HCT116 (cell line): ENCODE measurements at regions not wholly inside any gene's neighbourhood (a gene's known extent, or its start where the extent isn't known, plus 50 kb on each side); places are given as distances from the start of the nearest gene placed in this dataset.

Experiments
- ATAC-seq: fragments of 200-7000 bp; cut with Tn5 transposase; 2 replicates; pipeline ENCODE4 v1.9.1; 2020; ENCODE audit warnings: mild to moderate bottlenecking, moderate library complexity
- BruUV-seq: library from RNA; stranded (reverse); fragments of 400-500 nt; replicated peaks from 2 replicates; lab custom pipeline; 2021; lab: Mats Ljungman, UMichigan
- CTCF ChIA-PET: fragments of 300-600 bp; sonication (Branson Sonifier 250); formaldehyde crosslinking; loops from one replicate; lab custom pipeline; 2021; ENCODE audit warnings: antibody characterized with exemption; lab: Charles Lee
- POLR2A ChIA-PET: fragments of 300-600, 350-600 bp; sonication (Branson Sonifier 250); formaldehyde crosslinking; loops from one replicate; lab custom pipeline; 2021; ENCODE audit warnings: antibody characterized with exemption; lab: Charles Lee
- RAD21 ChIA-PET, 2 experiments: fragments of 300-600 bp; sonication (Branson Sonifier 250); formaldehyde crosslinking; loops; one replicate each; lab custom pipeline; 2023; ENCODE audit warnings: low total read pairs in 2 of 2; ENCODE audit not compliant: uncharacterized antibody in 2 of 2, unreplicated experiment in 2 of 2, low non-redundant PET in 1 of 2; lab: Charles Lee
- DNase-seq: peaks from one replicate; pipeline ENCODE4 v3.0.0-alpha.2; 2010; ENCODE audit warnings: low read depth, low spot score
- H2AFZ ChIP-seq: fragments of 200-600 bp; shearing (Covaris generic), sonication (generic); 2 replicates; pipeline ENCODE4 v1.6.1; 2017; ENCODE audit warnings: low read depth, mixed run types, mixed read lengths, antibody characterized with exemption, low read length; ENCODE audit not compliant: poor library complexity, severe bottlenecking
- H3K27ac ChIP-seq: 2 replicates; pipeline ENCODE4 v1.5.1; 2012; ENCODE audit warnings: low read depth, low read length
- H3K27me3 ChIP-seq: fragments of 200-600 bp; sonication (generic); 2 replicates; pipeline ENCODE4 v1.6.1; 2016; ENCODE audit warnings: mixed run types, low read length, mixed read lengths; ENCODE audit not compliant: insufficient read depth
- H3K36me3 ChIP-seq, 2 experiments: fragments of 200-500 bp in 1 of 2; fragments of 200-600 bp in 1 of 2; sonication (Bioruptor generic) in 1 of 2; sonication (generic) in 1 of 2; 2 replicates each; pipeline versions ENCODE4 v1.5.1 to v1.6.1; 2014 to 2016; ENCODE audit warnings: low read length in 2 of 2, inconsistent platforms in 1 of 2, mixed read lengths in 1 of 2, mixed run types in 1 of 2; ENCODE audit not compliant: insufficient read depth in 2 of 2, control insufficient read depth in 1 of 2
- H3K4me1 ChIP-seq, 2 experiments: fragments of 200-600 bp in 1 of 2; sonication (generic) in 1 of 2; 2 replicates each; pipeline versions ENCODE4 v1.5.1 to v1.6.1; 2012 to 2017; ENCODE audit warnings: low read length in 2 of 2, inconsistent platforms in 1 of 2, mild to moderate bottlenecking in 1 of 2, mixed read lengths in 1 of 2, mixed run types in 1 of 2, moderate library complexity in 1 of 2; ENCODE audit not compliant: insufficient read depth in 2 of 2, control insufficient read depth in 1 of 2
- H3K4me2 ChIP-seq: fragments of 200-600 bp; sonication (generic); 2 replicates; pipeline ENCODE4 v1.6.1; 2017; ENCODE audit warnings: mixed run types, low read length, mixed read lengths
- H3K4me3 ChIP-seq, 2 experiments: fragments of 200-600 bp in 1 of 2; sonication (generic) in 1 of 2; replicated peaks in 1 of 2; 2 replicates each; pipeline ENCODE4 v1.5.1; 2011 to 2016; ENCODE audit warnings: low read length in 2 of 2, control low read depth in 1 of 2, low read depth in 1 of 2, mild to moderate bottlenecking in 1 of 2, mixed read lengths in 1 of 2, mixed run types in 1 of 2
- H3K79me2 ChIP-seq: fragments of 200-600 bp; sonication (generic); 2 replicates; pipeline ENCODE4 v1.6.1; 2017; ENCODE audit warnings: mild to moderate bottlenecking, mixed run types, low read length, moderate library complexity, mixed read lengths; ENCODE audit not compliant: insufficient read depth
- H3K9ac ChIP-seq: fragments of 200-600 bp; sonication (generic); 2 replicates; pipeline ENCODE4 v1.6.1; 2016; ENCODE audit warnings: low read length, mixed read lengths
- H3K9me2 ChIP-seq: fragments of 200-600 bp; sonication (generic), shearing (Covaris generic); 2 replicates; pipeline ENCODE4 v1.6.1; 2017; ENCODE audit warnings: mixed run types, mild to moderate bottlenecking, moderate library complexity; ENCODE audit not compliant: insufficient read depth
- H3K9me3 ChIP-seq, 2 experiments: fragments of 200-500 bp in 1 of 2; fragments of 200-600 bp in 1 of 2; sonication (Bioruptor generic) in 1 of 2; sonication (generic) in 1 of 2; 2 replicates each; pipeline ENCODE4 v1.6.1; 2014 to 2017; ENCODE audit warnings: low read length in 2 of 2, mixed read lengths in 2 of 2, inconsistent platforms in 1 of 2, low read depth in 1 of 2, mild to moderate bottlenecking in 1 of 2, mixed run types in 1 of 2, moderate library complexity in 1 of 2; ENCODE audit not compliant: control insufficient read depth in 1 of 2, insufficient read depth in 1 of 2
- H4K20me1 ChIP-seq: fragments of 200-600 bp; sonication (generic), shearing (Covaris generic); 2 replicates; pipeline ENCODE4 v1.6.1; 2017; ENCODE audit warnings: mixed run types, mild to moderate bottlenecking, moderate library complexity; ENCODE audit not compliant: insufficient read depth
- ATF3 ChIP-seq: IDR thresholded peaks from 2 replicates; pipeline ENCODE4 v1.6.1; 2012
- EGR1 ChIP-seq: IDR thresholded peaks from 2 replicates; pipeline ENCODE4 v1.6.1; 2012; ENCODE audit warnings: low read depth
- ELF1 ChIP-seq: IDR thresholded peaks from 2 replicates; pipeline ENCODE4 v1.6.1; 2012; ENCODE audit warnings: low read depth, borderline replicate concordance
- EZH2phosphoT487 ChIP-seq: fragments of 200-600 bp; IDR thresholded peaks from 2 replicates; pipeline ENCODE4 v1.6.1; 2018; ENCODE audit warnings: antibody characterized with exemption, borderline replicate concordance
- FOSL1 ChIP-seq: IDR thresholded peaks from 2 replicates; pipeline ENCODE4 v1.6.1; 2012; ENCODE audit warnings: low read depth
- JUND ChIP-seq: IDR thresholded peaks from 2 replicates; pipeline ENCODE4 v1.6.1; 2012
- POLR2A ChIP-seq: IDR thresholded peaks from 2 replicates; pipeline ENCODE4 v1.7.0; 2011; ENCODE audit warnings: borderline replicate concordance; ENCODE audit not compliant: insufficient read depth, insufficient read length; ENCODE audit errors: extremely low read depth
- POLR2AphosphoS5 ChIP-seq: IDR thresholded peaks from 2 replicates; pipeline ENCODE4 v1.6.1; 2011; ENCODE audit warnings: mild to moderate bottlenecking, low read depth, low read length, moderate library complexity
- RAD21 ChIP-seq: IDR thresholded peaks from 2 replicates; pipeline ENCODE4 v1.6.1; 2012; ENCODE audit warnings: low read depth, mild to moderate bottlenecking
- REST ChIP-seq: IDR thresholded peaks from 2 replicates; pipeline ENCODE4 v1.6.1; 2012; ENCODE audit warnings: low read depth
- SIN3A ChIP-seq: IDR thresholded peaks from 2 replicates; pipeline ENCODE4 v1.6.1; 2012; ENCODE audit warnings: low read depth
- SP1 ChIP-seq: IDR thresholded peaks from 2 replicates; pipeline ENCODE4 v1.6.1; 2012; ENCODE audit warnings: low read depth
- TCF7L2 ChIP-seq: IDR thresholded peaks from 2 replicates; pipeline ENCODE4 v1.7.0; 2011; ENCODE audit warnings: borderline replicate concordance, inconsistent platforms; ENCODE audit not compliant: insufficient read depth, insufficient read length; ENCODE audit errors: extremely low read depth
- YY1 ChIP-seq: IDR thresholded peaks from 2 replicates; pipeline ENCODE4 v1.6.1; 2011; ENCODE audit warnings: low read length, low read depth, moderate library complexity, mild to moderate bottlenecking; ENCODE audit not compliant: insufficient replicate concordance; ENCODE audit errors: extremely low read depth
- ZBTB33 ChIP-seq: IDR thresholded peaks from 2 replicates; pipeline ENCODE4 v1.6.1; 2011; ENCODE audit warnings: mild to moderate bottlenecking, low read length, moderate library complexity; ENCODE audit not compliant: insufficient replicate concordance; ENCODE audit errors: extremely low read depth
- ZFX ChIP-seq: fragments of 450-650 bp; IDR thresholded peaks from 2 replicates; pipeline ENCODE4 v1.6.1; 2017
- intact Hi-C: fragments of 100-400 bp; cut with micrococcal nuclease; formaldehyde crosslinking; loops from 2 replicates; pipeline ENCODE4 v1.10.0; 2022
- TF ChIP-seq, protein P1 (sequence below), 3 experiments: fragments of 200-600 bp in 1 of 3; sonication (generic) in 1 of 3; IDR thresholded peaks in 2 of 3; conservative IDR thresholded peaks in 1 of 3; 2 replicates each; pipeline ENCODE4 v1.5.1; 2012 to 2017; ENCODE audit warnings: low read depth in 2 of 3, low read length in 2 of 3, antibody characterized with exemption in 1 of 3, borderline replicate concordance in 1 of 3, control low read depth in 1 of 3, mild to moderate bottlenecking in 1 of 3, mixed read lengths in 1 of 3, mixed run types in 1 of 3, moderate library complexity in 1 of 3; ENCODE audit not compliant: insufficient read depth in 1 of 3
- TF ChIP-seq, protein P2 (sequence below): IDR thresholded peaks from 2 replicates; pipeline ENCODE4 v1.6.1; 2012

DNA sequence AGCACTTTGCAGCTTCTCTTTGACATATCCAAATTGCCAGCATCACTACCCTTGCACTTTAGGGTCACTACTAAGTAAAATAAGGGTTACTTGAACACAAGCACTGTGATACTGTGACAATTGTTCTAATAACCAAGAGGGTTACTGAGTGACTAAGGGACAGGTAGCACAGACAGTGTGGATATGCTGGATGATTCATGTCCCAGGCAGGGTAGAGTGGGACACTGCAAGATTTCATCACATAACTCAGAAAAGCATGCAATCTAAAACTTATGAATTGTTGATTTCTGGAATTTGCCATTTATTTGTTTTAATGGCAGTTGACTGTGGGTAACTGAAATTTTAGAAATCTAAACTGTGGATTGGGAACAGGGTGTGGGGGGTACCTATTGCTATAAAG, 218.8 kb downstream of the KITLG start:
- intact Hi-C loops, result no loop called here

More for the DNA sequence above, 218.8 kb downstream of the KITLG start:
- Histone ChIP-seq H3K36me3 (no peaks in the 10 kb centered on the region), H3K79me2 (no peaks in the 10 kb centered on the region), H3K4me2 (no peak overlapping the region), H2AFZ (no peak overlapping the region), H3K9me3 (no peaks in the 10 kb centered on the region), H4K20me1 (no peaks in the 10 kb centered on the region), H3K4me3 (no peak overlapping the region), H3K4me1 (no peaks in the 10 kb centered on the region), H3K27me3 (no peaks in the 10 kb centered on the region), H3K9me2 (no peaks in the 10 kb centered on the region; the same call in 1 of the 2 replicates), H3K27ac (no peak overlapping the region), H3K9ac (no peak overlapping the region)
- TF ChIP-seq SP1 (no peak), ZFX (no peak), ATF3 (no peak), FOSL1 (no peak), TCF7L2 (no peak), EZH2phosphoT487 (no peak), POLR2A (no peak), RAD21 (no peak), JUND (no peak), ZBTB33 (no peak), SIN3A (no peak), ELF1 (no peak), YY1 (no peak), EGR1 (no peak), POLR2AphosphoS5 (no peak), REST (no peak)
- TF ChIP-seq, protein P1, sequence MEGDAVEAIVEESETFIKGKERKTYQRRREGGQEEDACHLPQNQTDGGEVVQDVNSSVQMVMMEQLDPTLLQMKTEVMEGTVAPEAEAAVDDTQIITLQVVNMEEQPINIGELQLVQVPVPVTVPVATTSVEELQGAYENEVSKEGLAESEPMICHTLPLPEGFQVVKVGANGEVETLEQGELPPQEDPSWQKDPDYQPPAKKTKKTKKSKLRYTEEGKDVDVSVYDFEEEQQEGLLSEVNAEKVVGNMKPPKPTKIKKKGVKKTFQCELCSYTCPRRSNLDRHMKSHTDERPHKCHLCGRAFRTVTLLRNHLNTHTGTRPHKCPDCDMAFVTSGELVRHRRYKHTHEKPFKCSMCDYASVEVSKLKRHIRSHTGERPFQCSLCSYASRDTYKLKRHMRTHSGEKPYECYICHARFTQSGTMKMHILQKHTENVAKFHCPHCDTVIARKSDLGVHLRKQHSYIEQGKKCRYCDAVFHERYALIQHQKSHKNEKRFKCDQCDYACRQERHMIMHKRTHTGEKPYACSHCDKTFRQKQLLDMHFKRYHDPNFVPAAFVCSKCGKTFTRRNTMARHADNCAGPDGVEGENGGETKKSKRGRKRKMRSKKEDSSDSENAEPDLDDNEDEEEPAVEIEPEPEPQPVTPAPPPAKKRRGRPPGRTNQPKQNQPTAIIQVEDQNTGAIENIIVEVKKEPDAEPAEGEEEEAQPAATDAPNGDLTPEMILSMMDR (IDR thresholded peaks at IDR 0.05 in 2 of 3, conservative IDR thresholded peaks at IDR 0.05 in 1 of 3; ENCODE audit: borderline replicate concordance in 1 of 3, insufficient read depth in 1 of 3, low read depth in 2 of 3, low read length in 2 of 3), result no peak
- TF ChIP-seq, protein P2, sequence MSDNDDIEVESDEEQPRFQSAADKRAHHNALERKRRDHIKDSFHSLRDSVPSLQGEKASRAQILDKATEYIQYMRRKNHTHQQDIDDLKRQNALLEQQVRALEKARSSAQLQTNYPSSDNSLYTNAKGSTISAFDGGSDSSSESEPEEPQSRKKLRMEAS, result no peak
- POLR2A ChIA-PET, result no interaction called here
- ATAC-seq, result no peak
- BruUV-seq, result no TSS peak
- RAD21 ChIA-PET, result no interaction called here
- DNase-seq, result no peak
- CTCF ChIA-PET, result no interaction called here
